Lower leg skin (tissue), 3 donors: ENCODE measurements at regions not wholly inside any gene's neighbourhood (a gene's known extent, or its start where the extent isn't known, plus 50 kb on each side); places are given as distances from the start of the nearest gene placed in this dataset.

Experiments
- POLR2A ChIP-seq, 2 donors: fragments of 450-650 bp; IDR thresholded peaks; one replicate each; pipeline ENCODE4 v1.6.1; 2016 to 2017; ENCODE audit warnings: antibody characterized with exemption in 2 of 2, mild to moderate bottlenecking in 1 of 2, moderate library complexity in 1 of 2
- TF ChIP-seq, protein P1 (sequence below), 3 donors: fragments of 450-650 bp; IDR thresholded peaks; one replicate each; pipeline ENCODE4 v1.5.1; 2016; ENCODE audit warnings: antibody characterized with exemption in 3 of 3, mild to moderate bottlenecking in 3 of 3, moderate library complexity in 2 of 3

DNA sequence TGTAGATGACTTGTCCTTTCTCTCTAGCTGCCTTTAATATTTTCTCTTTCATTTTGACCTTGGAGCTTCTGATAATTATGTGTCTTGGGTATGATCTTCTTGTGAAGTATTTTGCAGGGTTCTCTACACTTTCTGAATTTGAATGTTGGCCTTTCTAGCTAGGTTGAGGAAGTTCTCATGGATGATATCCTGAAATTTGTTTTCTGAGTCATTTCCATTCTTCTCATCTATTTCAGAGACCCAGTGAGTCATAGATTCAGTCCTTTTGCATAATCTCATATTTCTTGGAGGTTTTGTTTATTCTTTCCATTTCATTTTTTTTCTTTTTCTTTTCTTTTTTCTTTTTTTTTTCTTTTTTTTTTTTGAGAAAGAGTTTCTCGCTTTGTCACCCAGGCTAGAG is 585.7 kb upstream of the PABPC4L start:
- TF ChIP-seq, protein P1, sequence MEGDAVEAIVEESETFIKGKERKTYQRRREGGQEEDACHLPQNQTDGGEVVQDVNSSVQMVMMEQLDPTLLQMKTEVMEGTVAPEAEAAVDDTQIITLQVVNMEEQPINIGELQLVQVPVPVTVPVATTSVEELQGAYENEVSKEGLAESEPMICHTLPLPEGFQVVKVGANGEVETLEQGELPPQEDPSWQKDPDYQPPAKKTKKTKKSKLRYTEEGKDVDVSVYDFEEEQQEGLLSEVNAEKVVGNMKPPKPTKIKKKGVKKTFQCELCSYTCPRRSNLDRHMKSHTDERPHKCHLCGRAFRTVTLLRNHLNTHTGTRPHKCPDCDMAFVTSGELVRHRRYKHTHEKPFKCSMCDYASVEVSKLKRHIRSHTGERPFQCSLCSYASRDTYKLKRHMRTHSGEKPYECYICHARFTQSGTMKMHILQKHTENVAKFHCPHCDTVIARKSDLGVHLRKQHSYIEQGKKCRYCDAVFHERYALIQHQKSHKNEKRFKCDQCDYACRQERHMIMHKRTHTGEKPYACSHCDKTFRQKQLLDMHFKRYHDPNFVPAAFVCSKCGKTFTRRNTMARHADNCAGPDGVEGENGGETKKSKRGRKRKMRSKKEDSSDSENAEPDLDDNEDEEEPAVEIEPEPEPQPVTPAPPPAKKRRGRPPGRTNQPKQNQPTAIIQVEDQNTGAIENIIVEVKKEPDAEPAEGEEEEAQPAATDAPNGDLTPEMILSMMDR (IDR thresholded peaks at IDR 0.05) = no peak
- TF ChIP-seq POLR2A (IDR thresholded peaks at IDR 0.05) = no peak
